SIG-M5 treated with dmso at 0.1 percent for 504 hours (cell line): ENCODE measurements at regions not wholly inside any gene's neighbourhood (a gene's known extent, or its start where the extent isn't known, plus 50 kb on each side); places are given as distances from the start of the nearest gene placed in this dataset.

Source experiments
- DNase-seq: peaks from one replicate; lab custom pipeline; 2025; ENCODE audit not compliant: unreplicated experiment; lab: John Stamatoyannopoulos, UW

- DNase-seq = no peak
Observed at GRCh38 chr2:20539776-20540586, 93.1 kb downstream of the RHOB start.

GRCh38 chr2:20540587-20541293 is 93.9 kb downstream of the RHOB start:
- DNase-seq = no peak

DNA sequence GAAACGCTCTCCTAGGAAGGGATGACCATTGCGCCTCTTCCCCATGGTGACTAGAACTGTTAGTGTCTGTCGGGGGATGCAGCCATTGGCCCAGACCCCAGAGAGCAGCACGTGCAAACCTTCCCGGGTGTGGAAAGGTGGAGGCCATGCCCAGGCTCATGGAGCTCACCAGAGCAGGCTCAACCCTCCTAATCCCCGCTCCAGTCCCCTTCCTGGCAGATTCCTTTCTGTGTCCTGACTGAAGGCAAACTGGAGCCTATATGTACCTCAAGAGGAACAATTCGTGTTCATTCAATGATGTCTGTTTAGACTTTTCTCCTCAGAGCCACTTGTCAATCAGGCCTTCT is 94.4 kb downstream of the RHOB start:
- DNase-seq = no peak

DNA sequence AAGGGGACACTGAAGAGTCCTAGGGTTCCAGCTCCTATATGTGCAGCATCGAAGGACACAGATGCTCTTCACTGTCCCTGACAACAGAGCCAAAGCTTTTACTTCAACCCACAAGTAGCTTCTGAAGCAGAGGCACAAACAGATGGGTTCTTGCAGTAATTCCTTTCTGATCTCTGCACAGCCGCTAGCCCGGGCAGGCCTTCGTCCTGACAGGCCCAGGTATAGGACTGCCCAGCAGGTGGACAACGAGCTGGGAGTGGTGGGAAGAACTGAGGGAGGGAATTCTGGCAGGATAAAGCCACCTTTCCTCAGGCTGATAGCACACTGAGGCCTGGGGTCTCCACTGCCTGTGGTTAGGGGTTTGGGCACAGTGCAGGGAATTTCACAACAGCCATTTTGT is 94.8 kb downstream of the RHOB start:
- no peak for DNase-seq

- DNase-seq = no peak
Observed at GRCh38 chr2:20542269-20542668, 95.4 kb downstream of the RHOB start.

- no peak for DNase-seq
Observed at GRCh38 chr2:20542746-20543468, 96.0 kb downstream of the RHOB start.

GRCh38 chr2:20543469-20544152 is 96.7 kb downstream of the RHOB start:
- no peak for DNase-seq

GRCh38 chr2:20544153-20544747 is 97.4 kb downstream of the RHOB start:
- DNase-seq = no peak

- DNase-seq = no peak
Observed at GRCh38 chr2:20549144-20549543, 101.8 kb downstream of the HS1BP3 start.

DNA sequence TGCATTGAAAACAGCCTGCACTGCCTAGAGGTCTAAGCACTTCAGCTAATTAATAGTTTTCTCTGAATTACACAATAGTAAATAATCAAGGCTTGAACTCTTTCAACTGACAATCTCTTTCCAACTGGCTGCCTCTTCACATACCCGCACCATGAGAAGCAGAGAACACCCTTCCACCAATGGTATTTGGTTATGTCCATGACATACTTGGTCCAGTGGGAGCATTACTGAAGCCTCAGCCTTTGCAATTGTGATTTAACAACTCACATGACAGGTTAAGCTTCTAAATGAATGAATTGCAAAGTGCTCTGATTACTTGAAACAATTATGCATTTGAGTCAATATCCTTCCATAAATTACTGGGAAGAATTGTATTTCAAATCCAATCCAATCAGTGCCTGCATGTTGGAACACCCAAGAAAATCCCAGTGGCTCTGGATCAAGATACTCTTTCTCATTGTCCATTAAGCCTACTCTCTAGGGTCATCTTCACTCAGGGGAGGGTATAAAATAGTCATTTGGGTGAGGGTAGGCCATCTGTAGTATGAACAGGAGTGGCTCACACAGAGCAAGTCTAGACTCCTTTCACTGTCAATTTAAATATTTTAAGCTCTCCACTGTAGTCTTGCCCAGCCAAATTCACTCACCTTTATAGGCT is 101.1 kb downstream of the HS1BP3 start:
- no peak for DNase-seq

- no peak for DNase-seq
Observed at GRCh38 chr2:20551260-20551944, 99.5 kb downstream of the HS1BP3 start.

DNA sequence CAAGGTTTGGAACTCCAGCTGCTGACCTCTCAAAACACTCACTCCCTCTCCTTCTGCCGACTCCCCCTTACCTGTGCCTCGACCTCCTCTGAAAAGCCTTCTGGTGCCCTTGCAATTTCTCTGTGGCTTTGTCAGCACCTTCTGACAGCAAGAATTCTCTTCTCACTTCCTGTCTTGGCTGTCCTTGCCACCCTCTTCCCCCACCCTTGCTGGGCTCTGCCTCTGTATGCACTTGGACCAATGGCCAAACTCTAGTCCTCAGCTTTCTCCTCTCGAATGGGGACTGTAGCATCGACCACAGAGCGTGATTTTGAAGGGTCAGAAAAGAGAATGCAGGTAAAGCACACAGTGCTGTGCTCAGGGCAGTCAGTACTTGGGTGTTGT is 99.0 kb downstream of the HS1BP3 start:
- DNase-seq = no peak

- DNase-seq = no peak
Observed at GRCh38 chr2:20552847-20553246, 98.1 kb downstream of the HS1BP3 start.

GRCh38 chr2:20553580-20553979 is 97.3 kb downstream of the HS1BP3 start:
- DNase-seq = no peak

DNA sequence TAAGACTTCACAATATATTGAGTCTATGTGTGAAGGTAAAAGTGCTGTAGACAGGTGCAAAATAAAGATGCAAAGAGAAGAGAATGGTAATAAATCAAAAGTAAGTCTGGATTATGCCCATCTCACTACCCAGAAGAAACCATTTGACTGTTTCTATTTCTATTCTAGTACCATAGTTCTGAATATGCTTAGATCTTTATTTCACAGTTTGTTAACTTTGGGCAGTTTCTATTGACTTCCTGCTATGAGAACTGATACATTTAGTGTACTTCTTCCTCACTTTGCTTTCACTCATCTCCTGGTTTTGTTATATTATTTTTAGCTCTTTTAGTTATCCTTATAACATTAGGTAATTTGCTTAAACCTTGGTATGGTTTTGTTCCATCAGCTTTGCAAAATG is 94.9 kb downstream of the HS1BP3 start:
- DNase-seq = no peak

GRCh38 chr2:20556756-20557155 is 94.1 kb downstream of the HS1BP3 start:
- no peak for DNase-seq

DNA sequence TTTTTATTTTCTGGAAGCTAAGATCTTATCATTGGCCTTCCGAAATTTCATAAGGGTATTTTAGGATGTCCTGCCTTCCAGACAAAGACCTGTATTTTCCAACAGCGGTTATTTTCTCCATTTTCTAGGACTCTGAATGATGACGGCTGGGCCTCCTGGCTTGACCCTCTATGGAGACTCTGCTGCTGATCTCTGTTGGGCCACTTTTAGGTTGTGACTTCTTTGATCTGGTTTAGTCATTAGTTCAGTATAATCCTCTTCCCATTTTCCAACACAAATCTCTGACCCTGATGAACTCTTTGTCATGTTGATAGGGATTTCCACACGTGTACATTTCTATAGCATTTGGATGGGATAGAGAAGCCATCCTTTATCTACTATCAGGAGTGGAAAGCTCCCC is 93.7 kb downstream of the HS1BP3 start:
- DNase-seq = no peak

- DNase-seq = no peak
Observed at GRCh38 chr2:20557635-20558034, 93.3 kb downstream of the HS1BP3 start.

DNA sequence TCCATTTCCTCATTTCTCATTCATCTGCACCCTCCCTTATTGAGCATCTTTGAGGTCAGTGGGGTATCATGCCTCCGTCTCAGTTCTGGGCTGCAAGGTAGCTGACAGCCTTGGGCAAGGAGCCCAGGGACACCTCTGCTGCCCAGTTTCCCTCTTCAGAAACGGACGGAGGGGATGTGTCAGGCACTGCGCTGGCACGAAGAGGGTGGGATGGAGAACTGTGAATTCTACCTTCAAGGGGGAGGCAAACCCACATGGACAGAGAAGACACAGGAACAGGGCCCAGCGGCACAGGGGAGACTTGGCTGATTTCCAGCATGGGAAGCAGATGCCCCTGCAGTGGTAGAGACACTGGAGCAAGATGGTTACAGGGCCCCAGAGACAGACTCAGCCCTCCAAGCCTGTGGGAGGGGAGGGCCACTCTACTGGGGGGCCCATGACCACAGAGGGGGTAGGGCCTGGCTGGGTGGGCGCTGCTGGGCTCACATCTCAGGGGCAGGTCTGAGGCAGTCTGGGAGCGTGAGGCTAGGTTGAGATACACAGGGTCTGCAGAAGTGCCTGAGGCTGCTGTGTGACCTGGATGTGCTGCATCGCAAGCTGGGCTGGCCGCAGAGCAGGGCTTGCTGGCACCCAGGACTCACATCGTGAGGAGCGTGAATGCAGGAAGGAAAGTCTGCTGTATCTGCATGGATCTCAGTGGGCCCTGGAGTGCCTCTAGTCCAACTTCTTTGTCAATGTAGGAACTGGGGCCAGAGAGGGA is 92.3 kb downstream of the HS1BP3 start:
- no peak for DNase-seq
